ENCODE measurements at regions not wholly inside any gene's neighbourhood (a gene's known extent, or its start where the extent isn't known, plus 50 kb on each side); places are given as distances from the start of the nearest gene placed in this dataset.
"Not testable (repeated sequence)": the region's sequence is repeated elsewhere in the genome, so short reads cannot be mapped to it uniquely, and the experiment has no call there.

DNA sequence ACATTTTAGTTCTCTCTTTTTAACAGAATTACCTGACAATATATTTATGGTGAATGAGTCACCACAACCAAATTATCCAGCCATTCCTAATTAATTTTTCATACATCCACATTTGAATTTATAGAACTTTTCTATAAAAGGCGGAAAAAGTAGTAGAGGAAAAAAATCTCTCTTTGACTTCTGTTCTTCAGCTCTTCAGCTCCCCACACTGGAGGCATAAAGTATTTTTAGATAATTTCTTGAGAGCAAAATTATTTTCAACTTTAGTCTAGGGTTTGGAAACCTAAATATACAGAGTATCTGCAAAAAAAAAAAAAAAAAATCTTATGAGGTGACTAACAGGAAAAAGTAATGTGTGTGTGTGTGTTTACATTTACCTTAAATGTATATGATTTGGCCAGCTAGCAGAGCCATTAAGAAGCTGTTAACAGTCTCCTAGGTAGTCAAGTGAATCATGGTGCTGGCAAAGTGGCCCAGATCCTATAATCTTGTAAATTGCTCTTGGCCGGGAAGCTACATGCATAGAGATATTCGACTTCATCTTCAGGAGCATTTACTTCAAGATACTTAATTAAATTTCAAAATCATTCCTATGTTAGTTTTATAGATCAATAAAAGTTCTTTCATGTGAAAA lies 383.1 kb upstream of the STEAP1 start:
- DNase-seq (ENCODE audit: low read depth in 2 of 3, low spot score in 1 of 3): no peak

DNA sequence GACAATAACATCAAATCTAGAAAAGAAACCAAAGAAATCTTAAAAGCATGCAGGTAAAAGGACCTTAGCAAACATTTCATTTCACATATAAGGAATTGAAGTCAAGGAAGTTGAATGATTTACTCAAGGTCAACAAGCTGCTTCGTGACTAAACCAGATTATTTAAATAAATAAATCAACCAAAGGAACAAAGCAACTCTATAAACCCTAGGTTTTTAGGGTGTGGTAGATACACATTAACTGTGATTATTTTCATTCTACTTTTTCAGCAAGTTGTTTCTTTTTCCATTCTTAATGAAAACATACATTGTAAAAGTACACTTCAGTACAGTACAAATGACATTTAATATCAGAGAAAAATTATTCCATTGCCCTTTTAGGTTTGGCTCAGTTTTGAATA lies 382.0 kb upstream of the STEAP1 start:
- no peak for DNase-seq (ENCODE audit: low read depth in 2 of 3, low spot score in 1 of 3)

DNA sequence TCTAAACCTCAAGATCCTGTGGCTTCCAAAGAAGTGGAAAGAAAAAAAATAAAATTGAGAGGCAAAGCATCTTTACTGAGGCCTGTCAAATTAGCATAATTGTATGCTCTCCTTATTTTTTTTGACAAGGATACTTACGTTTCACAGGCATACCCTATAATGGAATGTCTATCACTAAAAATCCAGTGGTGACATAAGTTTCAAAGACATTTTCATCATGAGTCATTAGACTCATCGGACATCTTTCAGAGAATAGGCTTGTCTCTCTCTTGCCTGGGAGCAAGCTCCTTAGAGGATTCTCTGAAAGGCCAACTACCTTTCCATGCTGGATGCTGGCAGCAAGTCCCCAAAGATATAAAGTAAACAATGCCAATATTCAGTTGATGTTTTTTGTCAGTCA lies 380.7 kb upstream of the STEAP1 start:
- DNase-seq (ENCODE audit: low read depth in 2 of 3, low spot score in 1 of 3): no peak

DNA sequence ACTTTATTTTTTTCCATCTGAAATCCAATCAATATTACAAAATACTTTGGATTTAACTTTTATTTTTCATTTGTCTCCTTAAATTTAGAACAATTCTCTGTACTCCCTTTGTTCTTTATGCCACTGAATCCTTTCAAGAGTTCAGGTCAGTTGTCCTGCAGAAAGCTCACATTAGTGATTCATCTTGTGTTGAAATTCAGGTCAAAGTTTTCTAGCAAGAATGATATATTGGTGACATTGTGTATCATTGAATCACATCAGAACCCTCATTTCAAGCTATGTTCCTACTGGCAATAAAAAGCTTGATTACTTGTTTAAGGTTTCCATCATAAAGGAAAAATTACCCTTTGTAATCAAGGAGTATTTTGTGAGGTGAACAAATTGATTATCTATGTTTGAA lies 378.8 kb upstream of the STEAP1 start:
- DNase-seq (ENCODE audit: low read depth in 2 of 3, low spot score in 1 of 3): no peak

DNA sequence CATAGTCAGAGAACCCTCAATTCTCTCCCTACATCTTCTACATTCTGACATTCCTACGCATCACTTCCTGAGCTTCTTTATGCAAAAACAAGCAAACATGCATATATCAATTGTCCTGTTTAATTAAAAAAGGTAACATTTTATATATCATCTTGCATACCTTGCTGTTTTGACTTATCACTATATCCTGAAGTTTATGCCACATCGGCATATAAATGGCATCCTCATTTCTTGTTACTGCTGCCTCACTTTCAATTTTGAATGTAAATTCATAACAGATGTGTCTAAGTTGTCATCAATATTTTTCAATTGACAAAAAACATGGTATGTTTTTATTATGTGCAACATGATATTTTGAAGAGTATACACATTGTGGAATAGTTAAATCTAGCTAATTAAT lies 377.3 kb upstream of the STEAP1 start:
- no peak for DNase-seq (ENCODE audit: low read depth in 2 of 3, low spot score in 1 of 3)

DNA sequence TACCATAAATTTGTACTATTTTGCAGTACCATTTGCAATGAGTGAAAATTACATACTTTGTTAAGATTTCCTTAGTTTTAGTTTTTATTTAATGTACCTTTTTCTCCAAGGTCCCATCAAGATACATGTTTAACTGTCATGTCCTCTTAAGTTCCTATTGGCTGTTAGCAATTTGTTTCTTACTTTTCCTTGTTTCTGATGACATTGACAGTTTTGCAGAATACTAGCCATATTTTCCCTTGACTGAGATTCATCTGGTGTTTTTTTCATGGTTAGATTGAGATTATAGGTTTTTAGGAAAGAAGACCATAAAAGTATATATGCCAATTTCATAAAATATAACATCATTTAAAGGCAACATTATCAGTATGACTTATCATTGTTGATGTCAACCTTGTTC lies 376.8 kb upstream of the STEAP1 start:
- no peak for DNase-seq (ENCODE audit: low read depth in 2 of 3, low spot score in 1 of 3)

DNA sequence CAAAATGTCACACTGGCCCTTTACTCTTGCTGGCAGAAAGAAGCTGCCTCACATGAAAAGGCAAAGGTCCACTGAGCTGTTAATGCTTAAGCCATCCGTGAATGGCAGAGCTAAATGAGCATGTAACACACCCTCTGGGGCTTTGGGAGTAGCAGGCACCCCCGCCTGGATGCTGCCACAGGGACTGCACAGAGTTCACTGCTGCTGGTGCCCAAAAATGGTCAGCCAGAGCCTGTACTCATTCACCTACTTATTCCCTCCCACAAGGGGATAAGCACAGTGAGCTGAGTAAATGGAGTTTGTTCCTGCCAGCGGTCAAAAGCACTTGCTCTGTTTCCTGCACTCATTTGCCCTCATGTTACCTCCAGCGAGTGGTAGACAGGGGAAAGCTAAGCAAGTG lies 374.0 kb upstream of the STEAP1 start:
- DNase-seq (ENCODE audit: low read depth in 2 of 3, low spot score in 1 of 3): no peak

DNA sequence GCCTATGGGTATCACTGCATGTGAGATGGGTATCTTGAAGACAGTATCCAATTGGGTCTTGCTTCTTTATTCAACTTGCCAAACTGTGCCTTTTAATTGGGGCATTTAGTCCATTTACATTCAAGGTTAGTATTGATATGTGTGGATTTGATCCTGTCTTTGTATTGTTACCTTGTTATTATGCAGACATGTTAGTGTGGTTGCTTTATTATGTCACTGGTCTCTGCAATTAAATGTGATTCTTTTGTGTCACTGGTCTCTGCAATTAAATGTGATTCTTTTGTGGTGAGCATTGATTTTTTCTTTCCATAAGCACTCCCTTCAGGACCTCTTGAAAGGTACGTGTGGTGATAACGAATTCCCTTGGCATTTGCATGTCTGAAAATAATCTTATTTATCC lies 357.8 kb upstream of the STEAP1 start:
- no peak for DNase-seq (ENCODE audit: low read depth in 2 of 3, low spot score in 1 of 3)

DNA sequence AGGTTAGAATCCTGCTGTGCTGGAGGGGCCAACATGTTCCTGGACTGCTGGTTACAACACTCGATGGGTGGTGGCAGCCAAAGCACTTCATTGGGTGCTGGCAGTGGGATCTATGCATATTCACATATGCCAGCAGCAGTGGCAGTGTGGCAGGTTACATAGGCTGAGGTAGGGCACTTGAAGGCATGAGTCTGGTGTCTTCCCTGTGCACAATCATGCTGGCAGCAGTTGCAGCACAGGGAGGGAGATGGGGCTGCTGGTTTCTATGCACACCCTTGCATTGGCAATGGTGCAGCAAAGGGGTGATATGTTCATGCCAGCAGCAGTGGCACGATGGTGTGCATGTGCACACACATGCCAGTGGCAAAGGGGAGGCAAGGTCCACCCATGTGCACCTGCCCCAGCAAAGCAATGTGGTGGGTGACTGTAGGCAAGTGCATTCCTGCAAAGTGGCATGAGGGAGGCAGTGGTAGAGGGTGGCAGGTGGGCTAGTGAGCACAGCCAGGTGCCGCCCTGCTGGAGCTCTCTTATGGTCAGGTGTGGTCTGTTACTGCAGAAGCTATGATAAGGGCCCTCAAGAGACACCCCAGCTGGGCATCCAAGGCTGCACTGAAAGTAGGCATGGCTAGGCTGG lies 356.2 kb upstream of the STEAP1 start:
- DNase-seq (ENCODE audit: low read depth in 2 of 3, low spot score in 1 of 3): no peak

DNA sequence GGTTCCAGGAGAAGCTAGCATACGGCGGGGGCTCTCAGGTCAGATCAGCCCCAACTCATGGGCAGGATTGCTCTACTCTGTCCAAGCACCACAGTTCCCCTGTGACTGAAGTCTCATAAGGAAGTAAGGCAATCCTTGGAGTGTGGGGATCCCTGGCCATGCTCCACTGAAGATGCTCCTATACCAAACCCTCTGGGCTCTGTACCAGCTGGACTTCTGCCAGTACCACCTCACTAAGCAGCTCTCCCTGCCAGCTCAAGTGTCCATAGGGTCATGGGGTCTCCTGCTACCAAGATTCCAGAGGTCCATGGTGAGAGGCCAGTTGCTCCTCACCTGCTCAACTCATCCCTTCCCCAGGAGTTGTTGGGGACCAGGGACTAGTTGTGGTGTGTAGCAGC lies 355.7 kb upstream of the STEAP1 start:
- no peak for DNase-seq (ENCODE audit: low read depth in 2 of 3, low spot score in 1 of 3)

DNA sequence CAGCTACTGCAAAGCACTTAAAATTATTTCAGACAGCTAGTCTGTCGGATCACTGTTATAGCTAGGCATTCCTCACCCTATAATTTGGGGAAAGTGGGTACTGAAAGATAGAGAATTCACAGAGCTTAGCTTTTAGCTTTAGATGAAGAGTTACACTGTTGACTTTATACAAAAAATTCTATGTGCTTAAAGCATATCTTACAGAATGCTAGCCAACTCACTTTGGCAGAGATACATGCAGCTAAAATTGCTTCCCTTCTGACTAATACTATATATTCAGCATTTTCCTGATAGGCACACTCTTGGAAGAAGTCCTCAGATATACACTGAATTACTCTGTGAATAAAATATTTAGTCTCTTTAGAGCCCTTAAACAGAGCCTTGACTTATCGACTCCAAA lies 353.5 kb upstream of the STEAP1 start:
- no peak for DNase-seq (ENCODE audit: low read depth in 2 of 3, low spot score in 1 of 3)

DNA sequence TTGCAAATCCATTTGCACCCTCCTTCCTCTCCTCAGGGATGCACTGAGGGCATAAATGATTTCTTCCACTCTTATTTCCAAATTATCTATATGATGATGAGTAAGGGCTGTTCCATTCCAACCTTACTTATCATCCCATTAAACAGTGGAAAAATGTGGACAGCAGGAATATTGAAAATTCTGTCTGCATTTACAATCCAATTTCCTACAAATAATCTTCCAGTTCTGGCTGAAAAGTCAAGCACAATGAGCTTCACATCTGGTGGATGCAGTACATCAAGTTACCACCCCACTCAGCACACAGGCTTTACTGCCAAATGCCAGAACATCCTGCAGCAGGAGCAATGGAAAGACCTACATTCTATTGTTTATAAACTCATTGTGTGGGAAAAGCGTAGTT lies 345.0 kb upstream of the STEAP1 start:
- no peak for DNase-seq (ENCODE audit: low read depth in 2 of 3, low spot score in 1 of 3)

DNA sequence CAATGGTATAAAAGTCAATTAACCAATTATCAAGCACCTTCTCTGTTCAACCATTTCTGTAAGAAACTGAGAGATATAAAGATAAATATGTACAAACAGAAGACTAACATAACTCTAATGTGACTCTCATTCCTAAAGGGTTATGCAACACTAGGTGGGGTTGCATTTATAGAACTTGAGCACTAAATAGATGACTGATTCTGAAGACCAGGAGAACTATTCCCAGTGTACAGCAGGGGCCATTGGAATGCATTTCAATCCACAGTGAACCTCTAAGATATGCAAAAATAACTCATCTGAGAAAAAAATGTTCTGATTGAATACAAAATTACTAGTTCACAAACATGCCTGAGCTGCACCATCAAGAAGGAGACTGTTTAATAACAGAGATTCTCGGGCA lies 341.2 kb upstream of the STEAP1 start:
- DNase-seq (ENCODE audit: low read depth in 2 of 3, low spot score in 1 of 3): no peak

DNA sequence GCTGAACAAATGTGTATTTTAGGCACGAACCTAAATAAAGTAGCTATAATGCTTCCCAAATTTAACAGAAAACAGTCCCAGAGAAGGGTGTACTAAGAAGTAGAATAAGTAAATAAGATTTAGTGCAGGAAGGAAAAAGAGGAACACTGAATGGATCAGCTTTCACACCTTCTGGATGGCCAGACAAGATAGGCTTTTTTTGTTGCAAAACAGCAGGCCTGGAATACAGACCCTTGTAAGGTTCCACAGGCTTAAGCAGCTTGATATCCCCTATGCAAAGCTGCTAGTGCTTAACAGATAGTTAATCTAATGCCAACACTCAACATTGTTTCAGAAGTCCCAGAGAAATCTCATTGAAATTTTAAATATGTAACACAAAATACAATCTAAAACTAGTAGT lies 328.1 kb upstream of the STEAP1 start:
- DNase-seq (ENCODE audit: low read depth in 2 of 3, low spot score in 1 of 3): no peak

DNA sequence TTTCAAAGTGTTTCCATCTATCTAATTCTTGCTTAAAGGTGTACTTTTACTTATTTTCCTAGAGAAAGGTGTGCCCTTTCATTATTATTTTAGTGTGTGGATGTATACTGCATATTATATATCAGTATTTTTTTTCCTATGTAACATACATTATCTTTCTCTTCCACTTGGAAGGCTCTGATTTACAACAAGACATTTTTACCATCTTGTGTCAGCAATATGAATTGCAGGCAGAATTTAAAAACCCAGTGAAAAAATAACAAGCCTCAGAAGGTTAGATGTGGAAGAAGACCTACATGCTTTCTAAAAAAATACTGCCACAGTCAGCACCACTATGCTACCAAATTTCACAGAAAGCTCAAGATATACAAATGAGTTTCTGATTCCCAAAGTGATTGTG lies 327.7 kb upstream of the STEAP1 start:
- no peak for DNase-seq (ENCODE audit: low read depth in 2 of 3, low spot score in 1 of 3)

DNA sequence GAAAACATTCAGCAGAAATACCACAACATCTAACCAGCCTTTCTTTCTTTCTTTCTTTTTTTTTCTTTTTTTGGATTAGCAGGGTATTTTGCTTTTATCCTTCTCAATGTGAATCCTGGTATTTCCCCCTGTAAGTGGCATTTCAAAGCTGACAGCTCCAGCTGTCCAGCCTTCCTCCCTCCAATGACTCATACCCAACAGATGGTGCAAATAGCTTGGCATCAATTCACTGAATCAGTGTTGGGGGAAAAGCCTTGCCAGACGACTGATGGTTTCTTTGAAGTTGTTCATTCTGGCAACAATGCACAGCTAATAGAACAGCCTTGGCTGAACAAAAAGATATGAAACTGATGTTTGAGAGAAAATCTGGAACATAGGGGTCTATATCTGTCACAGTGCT lies 316.8 kb upstream of the STEAP1 start:
- no peak for DNase-seq (ENCODE audit: low read depth in 2 of 3, low spot score in 1 of 3)

DNA sequence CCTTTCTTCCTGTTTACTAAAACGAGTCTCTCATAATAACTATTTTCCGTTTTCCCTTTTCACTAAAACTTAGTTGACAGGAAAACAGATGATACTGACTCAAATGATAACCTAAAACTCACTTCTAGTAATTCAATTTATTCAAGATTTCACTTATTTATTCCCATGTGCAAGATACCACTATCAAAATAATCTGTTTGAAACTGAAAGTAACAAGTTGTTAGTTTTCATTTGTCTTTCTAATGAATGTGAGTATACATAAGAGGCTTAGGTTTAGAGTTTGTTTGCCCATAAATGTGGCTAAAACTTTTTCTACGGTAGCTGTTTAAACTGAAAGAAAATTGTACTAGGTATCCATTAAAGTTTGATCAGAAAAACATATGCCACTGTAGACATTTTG lies 314.9 kb upstream of the STEAP1 start:
- DNase-seq (ENCODE audit: low read depth in 2 of 3, low spot score in 1 of 3): no peak

DNA sequence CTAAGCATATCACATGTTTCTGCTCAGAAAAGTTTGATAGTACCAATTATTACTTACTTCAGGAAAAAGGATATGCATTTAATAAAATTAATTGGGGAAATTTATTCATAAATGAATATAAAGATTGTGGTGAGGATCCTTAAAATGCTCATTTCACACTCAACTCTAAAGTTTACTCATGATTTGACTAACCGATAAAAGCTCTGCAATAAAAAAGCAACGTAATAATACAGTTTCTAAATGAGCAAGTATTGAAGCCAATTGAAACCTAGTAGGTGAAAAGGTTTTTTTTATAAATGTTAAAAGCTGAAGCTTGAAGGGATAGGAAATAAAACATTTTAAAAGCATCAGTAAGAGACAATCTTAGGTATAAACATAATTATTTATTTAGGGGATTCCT lies 308.3 kb upstream of the STEAP1 start:
- no peak for DNase-seq (ENCODE audit: low read depth in 2 of 3, low spot score in 1 of 3)

DNA sequence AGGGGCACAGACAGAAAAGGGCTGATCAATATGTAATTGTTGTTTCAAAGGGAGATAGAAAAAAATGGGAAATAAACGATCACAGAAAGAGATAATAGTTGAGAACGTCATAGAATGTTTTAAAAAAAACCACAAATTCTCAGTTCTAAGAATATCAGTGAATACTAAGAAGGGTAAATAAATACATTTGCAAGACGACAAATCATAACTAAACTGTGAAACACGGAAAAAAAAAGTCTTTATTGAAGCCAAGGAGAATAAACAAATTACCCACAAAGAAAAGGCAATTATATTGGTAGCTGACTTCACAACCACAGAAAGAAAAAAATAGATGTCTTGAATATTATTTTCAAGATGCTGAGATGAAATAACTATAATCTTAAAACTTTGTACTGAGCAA lies 305.2 kb upstream of the STEAP1 start:
- no peak for DNase-seq (ENCODE audit: low read depth in 2 of 3, low spot score in 1 of 3)

DNA sequence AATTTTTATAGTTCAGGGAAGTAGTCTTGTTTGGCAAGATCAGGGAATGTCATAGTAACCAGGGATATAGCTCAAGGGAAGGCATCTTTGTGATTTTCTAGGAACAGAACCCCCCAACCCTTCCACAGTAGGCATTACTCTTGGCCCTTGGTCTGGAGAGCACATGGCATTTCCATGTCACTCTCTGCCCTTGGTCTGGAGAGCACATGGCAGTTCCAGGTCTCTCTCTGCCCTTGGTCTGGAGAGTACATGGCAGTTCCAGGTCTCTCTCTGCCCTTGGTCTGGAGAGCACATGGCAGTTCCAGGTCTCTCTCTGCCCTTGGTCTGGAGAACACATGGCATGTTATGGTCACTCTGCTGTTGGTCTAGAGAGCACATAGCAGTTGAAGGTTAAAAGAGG lies 297.2 kb upstream of the STEAP1 start:
- DNase-seq (ENCODE audit: low read depth in 2 of 3, low spot score in 1 of 3): not testable (repeated sequence)

DNA sequence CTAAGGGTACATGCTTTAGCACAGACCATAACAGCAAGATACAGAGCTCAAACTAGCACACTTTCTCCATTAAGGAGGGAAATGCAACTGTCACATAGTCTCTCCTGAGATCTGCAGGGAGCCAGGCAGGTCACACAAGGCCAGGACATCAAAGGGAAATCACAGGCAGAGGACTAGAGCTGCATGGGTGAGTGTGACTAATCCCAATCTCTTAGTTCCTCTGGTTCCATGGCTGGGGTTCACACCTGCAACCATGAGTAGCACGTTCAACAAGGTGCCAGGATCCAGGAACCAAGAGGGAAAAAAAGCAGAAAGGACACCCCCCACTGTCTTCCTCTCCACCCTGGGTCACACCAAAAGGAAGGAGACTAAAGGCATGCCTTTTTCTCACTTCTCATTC lies 296.5 kb upstream of the STEAP1 start:
- no peak for DNase-seq (ENCODE audit: low read depth in 2 of 3, low spot score in 1 of 3)

DNA sequence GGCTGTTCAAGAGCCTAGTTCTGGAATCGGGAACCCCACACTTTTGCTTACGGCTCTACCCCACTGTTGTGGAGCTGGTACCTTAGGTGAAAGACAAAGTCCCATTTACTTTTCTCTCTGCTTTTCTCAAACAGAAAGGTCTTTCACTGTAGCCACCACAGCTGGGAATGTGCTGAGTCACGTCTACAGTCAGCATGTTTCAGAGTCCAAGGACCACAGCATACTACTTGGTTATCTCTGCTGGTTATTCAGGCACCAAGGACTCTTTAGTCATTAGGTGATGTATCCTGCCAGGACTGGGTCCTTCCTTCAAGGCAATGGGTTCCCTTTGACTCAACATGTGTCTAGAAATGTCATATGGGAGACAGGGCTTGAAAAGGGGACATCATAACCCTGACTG lies 266.8 kb upstream of the STEAP1 start:
- DNase-seq (ENCODE audit: low read depth in 2 of 3, low spot score in 1 of 3): no peak

DNA sequence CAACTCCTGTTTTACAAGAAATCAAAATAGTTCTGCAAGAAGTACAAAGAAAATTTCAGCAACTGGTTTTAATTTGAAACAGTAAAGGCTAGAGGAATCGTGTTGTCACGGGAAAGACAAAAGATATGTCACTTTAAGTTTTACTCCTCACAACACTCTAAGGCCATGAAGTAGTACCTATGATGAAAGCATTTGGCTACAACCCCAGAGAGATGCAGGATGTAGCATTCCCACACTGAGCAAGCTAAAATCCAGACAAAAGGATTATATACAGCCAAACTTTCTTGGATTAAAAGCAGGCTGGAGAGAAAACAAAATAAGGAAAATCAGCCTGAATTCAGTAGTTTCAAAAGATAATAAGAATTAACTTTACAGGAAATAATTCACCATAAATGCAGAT lies 245.5 kb upstream of the STEAP1 start:
- no peak for DNase-seq (ENCODE audit: low read depth in 2 of 3, low spot score in 1 of 3)

DNA sequence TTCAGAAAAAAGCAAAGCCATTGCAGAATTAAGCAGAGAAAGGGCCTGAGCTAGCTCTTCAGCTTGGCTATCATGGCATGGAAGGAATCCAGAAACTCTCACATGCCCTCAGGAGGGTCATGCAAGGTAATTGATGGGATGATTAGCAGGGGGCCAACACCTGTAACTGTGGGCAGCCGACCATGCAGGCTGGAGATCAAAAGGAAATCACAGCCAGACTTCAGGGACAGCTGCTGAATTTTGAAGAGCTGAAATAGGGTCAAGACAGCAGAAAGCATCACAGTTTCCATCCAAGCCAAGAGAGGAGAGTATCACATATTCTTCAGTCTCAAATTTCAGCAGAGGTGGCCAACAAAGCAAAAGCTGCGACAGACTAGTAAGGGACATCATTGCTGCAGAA lies 239.6 kb upstream of the STEAP1 start:
- no peak for DNase-seq (ENCODE audit: low read depth in 2 of 3, low spot score in 1 of 3)
